Right hindlimb (tissue), 1 donor: ENCODE measurements at regions not wholly inside any gene's neighbourhood (a gene's known extent, or its start where the extent isn't known, plus 50 kb on each side); places are given as distances from the start of the nearest gene placed in this dataset.

ENCODE experiments used
- DNase-seq: peaks from one replicate; pipeline ENCODE4 v3.0.0-alpha.2; 2018

DNA sequence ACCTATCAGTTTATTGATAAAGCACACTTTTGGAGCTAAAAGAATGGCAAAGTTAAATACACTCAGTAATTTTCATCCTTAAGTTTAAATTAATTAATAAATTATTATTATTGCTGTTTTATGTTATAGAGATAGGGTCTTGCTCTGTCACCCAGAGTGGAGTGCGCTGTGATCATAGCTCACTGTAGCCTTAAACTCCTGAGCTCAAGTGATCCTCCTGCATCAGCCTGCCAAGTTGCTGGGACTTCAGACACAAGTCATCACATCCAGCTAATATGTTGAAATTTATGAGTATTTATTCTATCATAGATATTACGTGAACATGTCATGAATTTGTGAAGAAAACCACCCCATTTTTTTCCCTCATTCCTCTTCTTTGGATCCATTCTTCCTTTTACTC lies 64.2 kb downstream of the GJA1 start:
- DNase-seq, result no peak

- DNase-seq, result no peak
These were observed 68.1 kb downstream of the GJA1 start for GRCh38 chr6:121503589-121503991.

GRCh38 chr6:121504227-121504626 lies 68.8 kb downstream of the GJA1 start:
- no peak for DNase-seq

- DNase-seq, result no peak
These were observed 69.8 kb downstream of the GJA1 start for GRCh38 chr6:121505284-121505683.

DNA sequence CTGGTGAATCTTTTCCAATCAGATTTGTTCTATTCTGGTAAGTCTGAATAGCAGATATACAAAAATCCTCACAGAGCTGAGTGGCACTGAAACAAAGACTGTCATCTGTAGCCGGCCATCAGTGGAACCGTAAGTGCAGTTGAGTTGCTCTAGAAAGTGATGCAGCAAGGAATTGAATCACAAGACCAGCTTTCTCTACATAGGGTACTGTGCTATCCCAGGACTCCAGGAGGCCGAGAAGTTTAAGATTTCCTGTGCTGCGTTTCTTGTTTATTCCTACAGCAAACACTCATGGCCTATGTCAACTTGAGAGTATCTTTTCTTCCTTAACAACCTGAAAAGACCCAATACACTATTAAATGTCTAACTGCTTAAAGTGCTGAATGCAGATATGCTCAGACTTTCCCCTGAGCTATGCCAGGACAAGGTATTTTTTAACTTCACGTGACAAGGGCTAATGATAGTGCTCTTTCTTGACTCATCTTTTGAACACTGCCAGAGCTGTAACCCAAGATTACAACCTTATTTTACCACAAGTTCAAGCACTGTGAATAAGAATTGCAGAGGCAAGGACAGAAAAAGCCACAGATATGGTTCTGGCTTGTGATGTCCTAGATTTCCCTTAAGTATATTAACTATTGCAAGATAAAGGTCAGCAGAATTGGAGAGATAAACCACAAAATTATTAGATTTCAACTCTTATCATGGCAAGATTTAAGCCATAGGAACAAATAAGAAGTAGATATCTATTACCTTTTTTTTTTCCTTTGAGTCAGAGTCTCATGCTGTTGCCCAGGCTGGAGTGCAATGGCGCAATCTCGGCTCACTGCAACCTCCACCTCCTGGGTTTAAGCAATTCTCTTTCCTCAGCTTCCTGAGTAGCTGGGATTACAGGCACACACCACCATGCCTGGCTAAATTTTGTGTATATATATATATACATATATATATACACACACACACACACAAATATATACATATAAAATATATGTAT lies 71.6 kb downstream of the GJA1 start:
- no peak for DNase-seq

DNA sequence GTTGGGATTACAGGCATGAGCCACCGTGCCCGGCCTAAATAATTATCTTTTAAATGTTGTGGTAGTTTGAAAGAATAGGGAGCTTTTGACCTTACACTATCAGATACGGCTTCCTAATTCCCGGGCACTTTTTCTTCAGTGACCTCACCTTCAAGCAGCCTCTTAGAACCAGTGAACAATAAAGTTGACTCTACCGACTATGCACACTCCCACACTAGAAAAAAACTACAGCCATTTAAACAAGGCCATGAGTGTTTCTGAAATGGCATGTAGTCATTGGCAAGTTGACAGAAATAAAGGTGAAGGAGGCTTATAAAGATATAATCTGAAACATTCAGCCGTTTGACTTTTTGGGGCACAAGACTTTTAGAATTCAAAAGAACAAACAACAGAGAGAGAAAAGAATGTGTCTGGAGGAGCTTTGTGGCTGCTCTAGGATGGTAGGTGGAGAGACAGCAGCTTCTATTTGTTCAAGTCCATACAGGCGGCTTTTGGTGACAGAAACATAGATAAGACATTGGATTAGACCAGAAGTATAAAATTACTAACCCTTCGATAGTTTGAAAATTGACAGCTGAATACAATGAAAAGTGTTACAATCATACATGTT lies 75.2 kb downstream of the GJA1 start:
- DNase-seq, result no peak

DNA sequence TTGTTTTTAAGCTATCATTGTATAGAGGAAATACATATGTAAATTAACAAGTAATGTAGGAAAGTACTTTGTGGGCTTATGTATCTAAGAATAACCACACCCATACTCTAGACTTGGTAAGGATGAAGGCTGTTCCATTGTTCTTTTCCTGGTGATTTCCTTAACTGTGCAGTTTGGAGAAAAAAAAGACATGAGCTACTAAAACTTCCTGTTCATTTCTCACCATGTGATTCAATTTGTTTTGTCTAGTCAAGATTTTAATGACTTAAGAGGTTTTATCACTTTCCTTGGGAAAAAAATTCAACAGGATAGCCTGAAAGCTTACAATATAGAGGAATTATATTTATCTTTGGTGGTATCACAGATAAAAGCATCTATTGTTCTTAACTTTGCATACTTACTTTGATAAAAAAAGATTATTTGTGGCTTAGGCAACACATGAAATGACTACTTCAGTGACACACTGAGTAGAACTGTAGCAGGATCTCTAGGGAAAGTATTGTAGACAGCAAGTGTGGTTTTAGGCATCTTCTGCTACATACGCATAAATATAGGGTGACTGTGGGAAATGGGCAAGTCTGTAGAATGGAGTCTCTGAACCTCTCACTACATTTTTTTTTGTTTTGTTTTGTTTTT lies 80.3 kb downstream of the GJA1 start:
- no peak for DNase-seq

DNA sequence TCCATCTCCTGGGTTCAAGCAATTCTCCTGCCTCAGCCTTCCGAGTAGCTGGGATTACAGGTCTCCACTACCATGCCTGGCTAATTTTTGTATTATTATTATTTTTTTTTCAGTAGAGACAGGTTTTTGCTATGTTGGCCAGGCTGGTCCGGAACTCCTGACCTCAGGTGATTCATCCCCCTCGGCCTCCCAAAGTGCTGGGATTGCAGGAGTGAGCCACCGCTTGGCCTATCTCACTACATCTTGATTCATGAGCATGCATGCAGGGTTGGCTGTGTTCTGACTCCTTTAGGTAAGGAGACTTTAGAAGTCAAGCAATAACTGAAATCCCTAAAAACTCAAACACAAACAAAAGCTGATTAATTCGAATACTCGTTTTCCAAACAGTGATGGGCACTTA lies 80.9 kb downstream of the GJA1 start:
- no peak for DNase-seq

GRCh38 chr6:121520337-121521163 lies 85.1 kb downstream of the GJA1 start:
- DNase-seq, result no peak

- DNase-seq, result no peak
These were observed 85.7 kb downstream of the GJA1 start for GRCh38 chr6:121521164-121521555.

GRCh38 chr6:121522265-121522664 lies 86.8 kb downstream of the GJA1 start:
- no peak for DNase-seq

DNA sequence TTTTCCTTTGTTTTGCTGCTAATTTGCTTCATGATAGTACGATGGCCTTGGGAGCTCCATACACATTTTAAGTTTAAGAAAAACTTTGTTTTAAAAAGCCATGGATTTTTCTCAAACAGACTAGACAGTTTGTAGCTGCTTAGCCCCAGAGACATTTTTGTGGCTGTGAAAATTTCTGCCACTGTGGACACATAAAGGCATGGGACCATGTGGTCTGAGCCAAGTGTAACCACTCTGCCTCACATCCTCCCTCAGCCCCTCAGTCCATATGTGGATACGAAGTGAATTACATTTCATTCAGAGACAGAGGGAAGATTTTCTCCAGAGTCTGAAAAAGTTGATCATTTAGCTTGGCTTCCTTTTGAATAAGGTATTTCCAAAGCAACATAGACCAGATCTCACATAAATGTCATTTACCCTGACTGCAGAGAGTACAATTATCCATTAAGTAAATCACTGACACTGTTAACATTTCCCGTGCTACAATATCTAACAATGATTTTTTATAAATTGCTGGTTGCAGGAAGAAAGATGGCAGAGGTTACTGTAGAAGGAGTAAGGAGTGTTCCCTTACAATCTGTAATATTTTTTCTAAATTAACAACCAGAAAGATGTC lies 87.4 kb downstream of the GJA1 start:
- DNase-seq, result no peak

DNA sequence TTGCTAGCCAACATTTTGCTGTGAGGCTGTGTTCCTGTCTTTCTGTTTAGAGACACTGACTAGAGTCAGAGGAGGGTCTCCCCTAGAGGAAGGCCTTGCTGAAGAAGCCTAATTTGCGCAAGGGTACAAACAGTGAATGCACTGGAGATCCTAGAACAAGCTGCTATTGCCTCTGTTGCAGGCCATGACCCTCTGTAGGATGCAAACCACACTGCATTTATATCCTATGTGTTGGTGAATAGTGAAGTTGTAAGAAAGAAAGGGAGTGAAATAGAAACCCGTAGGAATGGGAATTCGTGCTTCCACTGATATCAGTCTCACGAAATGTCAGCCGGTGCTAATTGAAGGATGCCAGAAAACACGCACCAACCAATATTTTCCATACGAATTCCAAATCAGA lies 88.2 kb downstream of the GJA1 start:
- no peak for DNase-seq

GRCh38 chr6:121526282-121526681 lies 90.8 kb downstream of the GJA1 start:
- DNase-seq, result no peak

DNA sequence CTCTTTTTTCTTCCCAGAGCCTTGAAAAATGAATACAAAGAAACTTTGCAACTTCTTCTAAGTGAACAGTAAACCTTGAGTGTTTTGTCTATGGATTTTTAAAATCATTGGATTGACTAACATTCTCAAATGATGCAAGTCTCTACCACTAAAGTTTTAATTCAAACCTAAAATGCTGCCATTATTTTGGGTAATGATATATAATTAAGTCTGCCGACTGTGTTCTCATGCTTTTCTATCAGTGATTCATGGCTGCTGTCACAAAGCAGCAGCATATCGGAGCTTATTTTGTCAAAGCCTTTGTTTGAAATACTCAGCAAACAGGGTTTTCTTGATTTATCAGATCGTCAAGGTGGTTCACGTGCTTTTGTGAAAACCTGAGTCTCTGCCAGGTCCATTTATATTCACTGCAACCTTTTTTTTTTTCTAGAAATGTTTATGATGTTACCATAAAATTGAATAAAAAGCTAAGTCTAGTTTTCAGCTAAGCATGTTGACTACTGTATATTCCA lies 96.3 kb downstream of the GJA1 start:
- no peak for DNase-seq

DNA sequence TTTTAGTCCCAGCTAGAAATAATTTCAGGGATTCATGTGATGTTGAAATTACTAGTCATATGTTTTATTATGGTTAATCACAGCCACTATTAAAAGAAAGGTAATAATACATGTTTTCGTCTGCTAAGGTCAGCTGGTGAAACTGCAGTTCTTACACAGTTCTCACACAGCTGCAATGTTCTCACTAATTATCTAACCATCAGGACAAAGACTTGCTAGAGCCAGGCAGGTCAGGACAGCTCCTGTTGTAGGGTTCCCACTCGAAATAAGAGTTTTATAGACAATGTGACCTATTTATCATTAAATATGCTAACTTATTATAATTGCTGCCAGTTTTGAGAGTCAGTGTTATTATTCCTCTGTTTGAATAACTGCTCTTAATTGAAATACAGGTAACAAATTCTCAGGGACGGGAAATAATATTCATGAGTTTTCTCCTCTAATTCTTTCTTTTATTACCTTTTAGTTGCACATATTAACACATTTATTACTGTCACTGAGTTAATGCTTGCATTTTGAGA lies 97.9 kb downstream of the GJA1 start:
- no peak for DNase-seq

DNA sequence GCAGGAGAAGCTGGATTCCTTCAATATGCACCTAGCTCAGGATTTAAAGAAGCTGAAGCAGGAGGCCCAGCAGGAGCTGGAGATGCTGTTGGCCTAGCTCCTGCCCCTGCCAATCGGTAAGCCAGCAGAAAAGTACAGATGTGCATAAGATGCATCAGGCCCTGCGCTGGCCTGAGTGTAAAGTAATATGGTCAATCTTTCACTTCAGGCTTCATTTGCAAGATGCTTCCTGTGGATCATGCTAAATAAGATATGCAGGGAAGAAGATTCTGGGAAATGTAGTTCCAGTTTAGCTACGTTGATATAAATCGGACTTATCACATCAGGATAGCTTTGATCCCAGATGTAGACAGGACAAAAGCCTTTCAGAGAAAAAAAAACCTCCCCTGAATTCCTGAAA lies 100.3 kb downstream of the GJA1 start:
- DNase-seq, result no peak

- no peak for DNase-seq
These were observed 100.9 kb downstream of the GJA1 start for GRCh38 chr6:121536345-121536744.

DNA sequence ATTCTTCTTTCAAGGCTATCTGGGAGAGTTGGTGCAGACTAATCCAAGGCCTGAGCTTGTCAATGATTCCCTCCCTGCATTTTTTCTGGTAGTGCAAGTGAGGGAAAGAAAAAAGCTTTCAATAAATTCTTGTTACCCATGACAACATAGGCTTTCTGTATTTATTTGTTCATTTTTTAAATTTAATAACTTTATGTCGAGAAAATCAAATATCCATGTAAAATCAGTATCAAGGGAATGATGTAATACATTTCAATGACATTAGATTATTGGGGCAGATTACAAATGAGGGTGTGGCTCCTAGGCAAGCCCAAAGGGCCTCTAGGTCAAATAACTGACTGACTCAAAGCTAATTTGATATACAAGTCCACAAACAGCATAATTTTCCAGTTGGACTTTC lies 104.0 kb downstream of the GJA1 start:
- no peak for DNase-seq

GRCh38 chr6:121540210-121540609 lies 104.8 kb downstream of the GJA1 start:
- DNase-seq, result no peak

- DNase-seq, result no peak
These were observed 109.2 kb downstream of the GJA1 start for GRCh38 chr6:121544691-121545090.

DNA sequence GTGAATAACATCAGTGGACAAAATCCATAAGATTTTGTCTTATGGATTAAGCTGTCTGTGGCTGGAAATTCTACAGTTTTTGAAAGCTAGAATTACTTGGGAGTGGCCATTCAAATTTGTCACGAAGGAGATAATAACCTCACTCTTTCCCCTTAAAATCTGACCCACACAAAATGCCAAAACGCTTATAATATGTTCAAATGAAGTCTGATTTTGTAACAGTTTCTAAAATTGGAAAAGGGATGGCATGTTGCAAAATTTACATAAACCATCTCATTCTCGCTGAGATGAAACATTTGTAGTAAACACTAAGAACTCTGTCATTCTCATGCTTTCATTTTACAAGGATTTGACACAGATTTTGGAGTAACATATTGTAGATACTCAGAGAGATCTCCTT lies 112.7 kb downstream of the GJA1 start:
- DNase-seq, result no peak
